Osteoblast (primary cell): ENCODE measurements at regions not wholly inside any gene's neighbourhood (a gene's known extent, or its start where the extent isn't known, plus 50 kb on each side); places are given as distances from the start of the nearest gene placed in this dataset.

Experiments
- DNase-seq: peaks from one replicate; pipeline ENCODE4 v3.0.0; 2011; ENCODE audit warnings: low spot score, mixed read lengths; ENCODE audit not compliant: insufficient read length; ENCODE audit errors: missing footprints
- H2AFZ ChIP-seq: 2 replicates; pipeline ENCODE4 v1.6.0; 2011; ENCODE audit warnings: mild to moderate bottlenecking, low read length
- H3K27ac ChIP-seq: 2 replicates; pipeline ENCODE4 v1.5.1; 2011; ENCODE audit warnings: mild to moderate bottlenecking, low read depth, low read length, moderate library complexity
- H3K27me3 ChIP-seq: 2 replicates; pipeline ENCODE4 v1.6.0; 2012; ENCODE audit warnings: mild to moderate bottlenecking, control low read depth, inconsistent platforms, low read length, moderate library complexity; ENCODE audit not compliant: insufficient read depth
- H3K36me3 ChIP-seq: 2 replicates; pipeline ENCODE4 v1.5.1; 2011; ENCODE audit warnings: mild to moderate bottlenecking, low read length, control low read depth, moderate library complexity; ENCODE audit not compliant: insufficient read depth
- H3K4me1 ChIP-seq: 2 replicates; pipeline ENCODE4 v1.5.1; 2011; ENCODE audit warnings: mild to moderate bottlenecking, low read length, control low read depth, moderate library complexity; ENCODE audit not compliant: insufficient read depth
- H3K4me2 ChIP-seq: 2 replicates; pipeline ENCODE4 v1.6.0; 2011; ENCODE audit warnings: mild to moderate bottlenecking, low read length; ENCODE audit not compliant: insufficient read depth
- H3K4me3 ChIP-seq: fragments of 200-600 bp; sonication (generic); 3 replicates; pipeline ENCODE4 v1.5.1; 2012; ENCODE audit warnings: mild to moderate bottlenecking, low read length, inconsistent platforms; ENCODE audit not compliant: insufficient read depth
- H3K79me2 ChIP-seq: 2 replicates; pipeline ENCODE4 v1.6.0; 2012; ENCODE audit warnings: mild to moderate bottlenecking, low read length, control low read depth, inconsistent platforms; ENCODE audit not compliant: insufficient read depth
- H3K9me3 ChIP-seq: 2 replicates; pipeline ENCODE4 v1.5.1; 2011; ENCODE audit warnings: low read depth, low read length, control low read depth
- H4K20me1 ChIP-seq: 2 replicates; pipeline ENCODE4 v1.6.0; 2012; ENCODE audit warnings: mild to moderate bottlenecking, low read length, control low read depth; ENCODE audit not compliant: insufficient read depth
- CTCF ChIP-seq: IDR thresholded peaks from 2 replicates; pipeline ENCODE4 v1.5.1; 2011; ENCODE audit warnings: mild to moderate bottlenecking, low read depth, low read length, moderate library complexity; ENCODE audit errors: extremely low read depth

GRCh38 chr18:4843771-4844170 is 353.3 kb downstream of the AKAIN1 start:
- Histone ChIP-seq H3K4me3 (no peak overlapping the region), H4K20me1 (no peaks in the 10 kb centered on the region), H3K27me3 (no peaks in the 10 kb centered on the region), H3K4me2 (no peak overlapping the region), H3K36me3 (no peaks in the 10 kb centered on the region), H3K4me1 (no peaks in the 10 kb centered on the region), H3K27ac (no peak overlapping the region), H3K79me2 (no peaks in the 10 kb centered on the region), H2AFZ (no peak overlapping the region), H3K9me3 (no peaks in the 10 kb centered on the region)
- TF ChIP-seq CTCF, result no peak
- no peak for DNase-seq

- no peaks in the 10 kb centered on the region for H3K9me3 ChIP-seq
- no peaks in the 10 kb centered on the region for H3K4me1 ChIP-seq
- H2AFZ ChIP-seq, result no peak overlapping the region
- no peak overlapping the region for H3K4me3 ChIP-seq
- no peaks in the 10 kb centered on the region for H3K27me3 ChIP-seq
- no peak overlapping the region for H3K27ac ChIP-seq
- no peaks in the 10 kb centered on the region for H4K20me1 ChIP-seq
- DNase-seq, result no peak
- no peaks in the 10 kb centered on the region for H3K79me2 ChIP-seq
- TF ChIP-seq CTCF, result no peak
- H3K4me2 ChIP-seq, result no peak overlapping the region
- H3K36me3 ChIP-seq, result no peaks in the 10 kb centered on the region
Observed at GRCh38 chr18:4842751-4843150, 354.3 kb downstream of the AKAIN1 start.

GRCh38 chr18:4842287-4842686 is 354.8 kb downstream of the AKAIN1 start:
- H3K4me2 ChIP-seq, result no peak overlapping the region
- H3K27ac ChIP-seq, result no peak overlapping the region
- no peak overlapping the region for H3K4me3 ChIP-seq
- TF ChIP-seq CTCF, result no peak
- no peaks in the 10 kb centered on the region for H3K4me1 ChIP-seq
- H3K9me3 ChIP-seq, result no peaks in the 10 kb centered on the region
- H4K20me1 ChIP-seq, result no peaks in the 10 kb centered on the region
- no peak for DNase-seq
- no peak overlapping the region for H2AFZ ChIP-seq
- no peaks in the 10 kb centered on the region for H3K79me2 ChIP-seq
- no peaks in the 10 kb centered on the region for H3K36me3 ChIP-seq
- H3K27me3 ChIP-seq, result no peaks in the 10 kb centered on the region

DNA sequence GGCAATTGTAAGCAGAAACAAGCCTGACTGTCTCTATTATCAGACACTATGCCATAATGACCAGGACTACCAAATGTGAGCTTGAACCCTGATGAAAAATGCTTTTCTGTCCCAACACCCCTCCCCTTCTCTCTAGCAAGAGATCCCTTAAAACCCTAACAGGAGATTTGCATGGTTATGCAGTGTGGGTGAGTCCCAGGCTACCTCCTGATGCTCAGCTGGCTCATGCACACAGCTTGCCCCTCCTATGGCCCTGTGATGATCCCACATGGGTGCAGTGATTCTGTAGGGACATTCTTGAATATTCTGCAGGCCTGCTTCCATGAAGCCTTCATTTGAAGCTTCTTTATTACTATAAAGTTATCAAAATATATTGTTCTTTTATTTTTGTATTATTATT is 357.4 kb downstream of the AKAIN1 start:
- Histone ChIP-seq H3K4me3 (no peak overlapping the region), H3K4me1 (no peaks in the 10 kb centered on the region), H3K27me3 (no peaks in the 10 kb centered on the region), H3K36me3 (no peaks in the 10 kb centered on the region), H2AFZ (no peak overlapping the region), H3K79me2 (no peaks in the 10 kb centered on the region), H4K20me1 (no peaks in the 10 kb centered on the region), H3K27ac (no peak overlapping the region), H3K9me3 (no peaks in the 10 kb centered on the region), H3K4me2 (no peak overlapping the region)
- TF ChIP-seq CTCF, result no peak
- no peak for DNase-seq
